UCSD-AML1 (cell line): ENCODE measurements at regions not wholly inside any gene's neighbourhood (a gene's known extent, or its start where the extent isn't known, plus 50 kb on each side); places are given as distances from the start of the nearest gene placed in this dataset.
"Not testable (repeated sequence)": the region's sequence is repeated elsewhere in the genome, so short reads cannot be mapped to it uniquely, and the experiment has no call there.

Source experiments
- DNase-seq: peaks from one replicate; lab custom pipeline; 2025; ENCODE audit not compliant: unreplicated experiment; lab: John Stamatoyannopoulos, UW

DNA sequence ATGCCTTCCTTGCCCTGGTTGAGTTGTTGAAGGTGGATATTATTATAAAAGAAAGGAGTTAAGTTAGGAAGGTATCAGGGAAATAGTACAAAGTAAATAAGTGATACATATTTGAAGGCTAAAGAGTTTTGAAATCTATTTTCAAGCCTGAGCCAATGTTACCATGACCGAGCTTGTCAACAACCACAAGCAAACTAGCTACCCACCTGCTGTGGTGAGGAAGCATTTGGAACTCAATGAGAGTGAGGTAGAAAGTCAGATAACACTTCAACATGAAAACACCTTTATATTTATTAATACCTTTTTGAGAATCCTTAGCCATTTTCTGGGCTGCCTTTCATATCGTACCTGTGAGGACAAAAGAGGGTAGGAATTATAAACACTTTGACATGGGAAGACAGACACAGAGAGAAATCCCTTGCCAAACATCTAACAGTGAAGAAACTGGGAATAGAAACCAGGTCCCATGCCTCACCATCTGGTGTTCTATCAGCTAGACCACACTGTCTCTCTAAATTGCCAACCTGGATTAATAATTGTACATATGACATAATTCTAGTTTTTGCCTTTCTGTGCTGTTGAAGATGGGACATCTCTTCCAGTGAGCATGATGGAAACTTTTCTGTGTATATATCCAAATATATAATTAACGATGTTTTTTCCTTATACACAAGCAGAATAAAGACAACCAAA, 606.4 kb upstream of the NR3C2 start:
- no peak for DNase-seq

DNA sequence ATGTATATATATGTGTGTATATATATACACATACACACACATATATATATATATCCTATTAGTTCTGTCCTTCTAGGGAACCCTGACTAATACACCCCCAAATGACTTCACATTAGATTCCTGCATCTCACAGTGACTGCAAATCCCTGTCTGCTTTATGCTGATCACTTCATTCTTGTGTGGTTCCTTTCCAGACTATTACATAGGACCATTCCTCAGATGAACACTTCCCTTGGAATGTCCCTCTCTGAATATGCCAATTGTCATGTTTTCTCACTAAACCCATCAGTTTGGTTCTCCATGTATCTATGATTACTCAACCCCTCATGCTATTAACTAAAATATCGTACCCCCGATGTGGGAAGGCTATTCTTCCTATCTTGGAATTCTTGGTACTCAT, 605.2 kb upstream of the NR3C2 start:
- no peak for DNase-seq

DNA sequence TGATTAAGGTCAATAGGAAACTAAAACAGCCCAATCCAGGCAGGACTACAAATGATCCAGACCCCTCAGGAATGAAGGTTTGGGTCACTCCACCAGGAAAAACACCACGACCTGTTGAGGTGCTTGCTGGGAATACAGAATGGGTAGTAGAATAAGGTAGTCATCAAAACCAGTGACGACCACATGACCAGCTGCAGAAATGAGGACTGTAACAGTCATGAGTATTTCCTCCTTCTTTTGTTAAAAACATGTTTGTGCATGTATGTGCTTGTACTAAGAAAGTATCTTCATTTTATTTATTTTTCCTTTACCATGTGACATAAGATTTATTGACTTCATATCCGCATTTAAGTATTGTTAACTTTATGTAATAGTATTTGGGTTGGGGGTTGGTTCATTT, 603.5 kb upstream of the NR3C2 start:
- DNase-seq, result no peak

DNA sequence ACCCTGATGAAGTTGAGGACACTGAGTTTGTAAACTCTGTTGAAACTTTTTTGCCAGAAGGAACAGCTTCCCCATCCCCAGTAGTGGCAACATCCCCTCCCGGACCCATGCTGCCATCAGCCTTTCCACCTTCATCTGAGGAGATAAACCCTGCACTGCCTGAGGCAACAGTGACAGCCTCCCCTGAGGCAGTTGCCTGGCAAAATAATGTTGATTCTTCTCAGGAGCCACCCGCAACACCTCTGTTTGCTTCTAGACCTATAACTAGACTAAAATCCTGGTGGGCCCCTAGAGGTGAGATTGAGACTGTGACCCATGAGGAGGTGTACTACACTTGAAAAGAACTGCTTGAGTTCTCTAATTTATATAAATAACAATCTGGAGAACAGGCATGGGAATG, 597.6 kb upstream of the NR3C2 start:
- not testable (repeated sequence) for DNase-seq

DNA sequence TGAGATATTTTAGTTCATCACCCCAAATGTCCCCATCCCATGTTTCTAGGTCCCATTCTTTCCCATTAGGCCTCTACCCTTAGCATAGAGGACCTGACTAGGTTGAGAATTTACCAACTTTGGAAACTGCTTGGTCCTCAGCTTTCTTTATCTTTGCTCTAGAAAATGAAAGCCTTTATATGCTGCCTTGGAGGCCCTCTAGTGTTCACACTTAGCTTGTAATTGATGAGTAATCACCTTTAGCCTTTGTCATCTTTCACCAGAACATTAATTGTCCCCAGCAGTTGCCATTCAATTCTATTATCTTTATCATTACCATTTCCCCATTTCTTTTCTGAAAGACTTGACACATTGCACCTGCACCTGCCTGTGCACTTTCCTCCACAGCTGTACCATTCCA, 589.2 kb upstream of the NR3C2 start:
- no peak for DNase-seq

DNA sequence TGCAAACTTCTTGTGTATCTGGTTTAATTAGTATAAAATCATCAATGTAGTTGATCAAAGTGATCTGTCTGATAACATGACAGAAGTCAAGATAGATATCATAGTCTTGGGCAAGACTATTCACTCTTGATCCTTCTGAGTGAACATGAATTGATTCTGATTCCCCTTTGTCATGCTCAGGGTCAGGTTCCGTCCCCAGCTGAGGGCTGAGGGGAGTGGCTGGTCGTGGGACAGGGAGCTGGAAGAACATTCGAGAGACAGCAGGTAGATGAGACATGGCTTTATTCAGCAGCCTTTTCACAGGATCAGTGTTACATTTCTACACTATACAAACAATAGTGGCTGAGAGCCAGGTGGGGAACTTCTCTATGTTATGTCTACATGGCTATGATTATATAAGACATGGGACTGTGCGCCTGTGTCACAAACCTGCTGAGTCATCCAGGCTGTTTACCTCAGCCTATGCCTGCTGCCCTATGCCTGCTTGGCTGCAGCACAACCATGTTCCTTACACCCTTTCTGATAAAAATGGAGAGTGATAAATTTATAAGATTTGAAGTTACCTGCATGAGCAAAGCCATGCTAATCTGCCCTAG, 586.9 kb upstream of the NR3C2 start:
- peak; percentile 11 for DNase-seq

DNA sequence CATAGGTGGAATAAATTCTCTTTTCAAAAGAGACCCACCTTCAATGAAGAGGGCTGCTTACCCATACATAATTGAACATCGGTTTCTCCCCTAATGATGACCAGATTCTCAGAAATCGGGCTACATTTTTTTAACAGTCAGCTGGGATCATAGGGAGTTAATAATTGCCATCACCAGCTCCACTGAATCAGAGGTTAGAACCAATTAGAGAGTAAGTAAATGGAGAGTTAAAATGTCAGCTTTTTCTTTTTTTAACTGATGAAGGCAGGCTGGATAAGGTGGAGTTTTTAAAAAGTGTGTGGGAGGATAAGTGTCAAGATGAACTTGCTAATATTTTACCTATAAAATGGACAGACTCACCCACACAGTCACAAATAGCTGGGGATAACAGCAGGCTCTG, 584.5 kb upstream of the NR3C2 start:
- no peak for DNase-seq

DNA sequence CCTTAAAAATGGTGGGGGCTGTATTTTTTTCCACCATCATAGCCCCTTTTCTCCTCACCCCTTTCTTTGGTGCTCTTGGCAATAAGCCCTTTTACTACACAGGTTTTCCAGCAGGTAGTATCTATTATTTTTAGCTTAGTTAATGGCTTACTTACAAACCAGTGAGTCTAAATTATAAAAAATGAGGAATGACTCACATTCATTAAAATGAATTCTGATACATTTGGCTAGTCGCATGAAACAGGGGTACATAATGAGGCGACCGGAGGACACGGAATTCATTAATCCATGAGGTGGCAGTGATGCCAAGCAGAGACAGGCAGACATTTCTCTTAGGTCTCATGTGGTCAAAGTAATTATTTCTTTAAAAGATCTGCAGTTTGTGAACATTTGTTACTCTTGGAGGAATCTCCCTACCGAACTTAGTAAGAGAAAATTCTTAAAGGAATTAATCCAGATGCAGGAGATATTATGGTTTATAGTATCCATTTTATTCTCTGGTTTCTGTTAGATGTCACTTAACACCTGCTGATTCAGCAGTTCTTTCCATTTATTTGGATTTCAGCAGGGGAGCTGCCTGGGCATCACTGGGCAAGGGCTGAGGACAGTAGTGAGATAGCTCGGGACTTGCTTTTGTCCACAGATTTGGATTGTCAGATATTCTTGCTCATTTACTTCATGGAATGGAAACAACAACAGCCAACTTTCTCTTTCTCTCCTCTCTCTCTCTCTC, 575.0 kb upstream of the NR3C2 start:
- DNase-seq, result no peak

DNA sequence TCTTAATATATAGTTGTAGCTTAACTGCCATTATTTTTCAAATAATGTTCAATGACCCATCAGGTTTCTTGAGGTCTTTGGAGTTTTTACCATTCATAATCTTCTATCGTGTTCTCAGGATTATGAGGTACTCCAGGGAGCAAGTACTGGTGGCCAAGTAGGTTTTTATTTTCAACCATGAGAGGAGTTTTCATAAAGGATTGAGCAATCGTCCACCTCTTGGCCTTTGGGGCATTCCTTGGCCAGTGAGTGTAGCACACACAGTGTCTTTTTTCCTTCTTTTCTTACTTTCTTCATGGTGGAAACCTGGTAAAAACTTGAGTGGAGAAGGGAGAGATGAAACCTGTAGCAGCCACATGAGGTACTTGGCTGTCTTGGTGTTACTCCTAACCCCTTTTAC, 567.0 kb upstream of the NR3C2 start:
- DNase-seq, result no peak

DNA sequence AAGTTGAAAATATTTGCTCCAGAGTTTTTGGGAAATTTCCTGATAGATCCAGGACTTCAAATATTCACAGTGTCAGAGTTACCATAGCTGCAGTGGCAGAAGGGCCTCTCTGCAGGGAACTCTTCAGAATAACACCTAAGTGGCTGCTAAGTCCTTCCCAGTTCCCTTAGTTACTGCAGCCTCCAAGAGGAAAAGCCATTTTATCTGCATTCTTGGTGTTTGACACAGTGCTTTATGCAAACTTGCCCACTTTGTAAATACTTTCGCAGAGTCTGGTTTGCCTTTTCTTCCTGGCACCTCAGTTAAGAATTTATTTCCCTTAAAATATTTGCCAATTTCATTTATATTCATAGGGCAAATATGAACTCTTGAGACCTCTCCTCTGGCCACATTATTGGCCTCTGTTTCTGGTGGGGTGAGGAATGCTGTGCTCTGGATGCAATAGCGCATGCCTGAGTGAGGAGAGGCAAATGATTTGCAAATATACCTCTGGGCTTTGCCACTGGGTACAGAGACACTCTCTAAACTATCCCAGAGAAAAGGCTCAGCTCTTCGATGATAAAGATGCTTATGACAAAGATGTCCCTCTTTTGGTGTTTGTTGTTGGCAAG, 566.3 kb upstream of the NR3C2 start:
- DNase-seq, result no peak

DNA sequence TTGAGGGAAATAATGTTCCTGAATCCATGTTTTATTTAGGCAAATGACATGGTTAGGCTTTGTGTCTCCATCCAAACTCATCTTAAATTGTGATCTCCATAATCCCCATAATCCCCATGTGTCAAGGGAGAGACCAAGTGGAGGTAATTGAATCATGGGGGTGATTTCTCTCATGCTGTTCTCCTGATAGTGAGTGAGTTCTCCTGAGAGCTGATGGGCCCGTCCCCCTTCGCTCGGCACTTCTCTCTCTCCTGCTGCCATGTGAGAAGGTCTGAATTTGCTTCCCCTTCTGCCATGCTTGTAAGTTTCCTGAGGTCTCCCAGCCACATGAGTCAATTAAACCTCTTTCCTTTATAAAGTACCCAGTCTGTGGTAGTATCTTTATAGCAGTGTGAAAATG, 563.0 kb upstream of the NR3C2 start:
- no peak for DNase-seq

DNA sequence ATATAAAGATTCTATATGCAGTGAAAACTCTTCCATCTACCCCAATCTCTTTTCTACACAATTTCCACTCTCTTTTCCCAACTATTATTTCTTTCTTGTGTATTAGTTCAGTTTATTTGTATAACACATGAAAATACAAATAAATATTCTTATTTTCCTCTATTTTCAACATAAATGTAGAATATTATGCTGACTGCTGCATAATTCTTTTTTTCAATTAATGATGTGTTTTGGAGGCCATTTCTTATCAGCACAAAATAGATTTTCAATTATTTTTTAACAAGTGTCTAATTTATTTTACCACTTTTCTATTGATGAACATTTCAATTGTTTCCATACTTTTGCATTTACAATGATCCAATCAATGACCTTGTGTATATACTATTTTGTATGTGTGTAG, 557.7 kb upstream of the NR3C2 start:
- DNase-seq, result no peak

DNA sequence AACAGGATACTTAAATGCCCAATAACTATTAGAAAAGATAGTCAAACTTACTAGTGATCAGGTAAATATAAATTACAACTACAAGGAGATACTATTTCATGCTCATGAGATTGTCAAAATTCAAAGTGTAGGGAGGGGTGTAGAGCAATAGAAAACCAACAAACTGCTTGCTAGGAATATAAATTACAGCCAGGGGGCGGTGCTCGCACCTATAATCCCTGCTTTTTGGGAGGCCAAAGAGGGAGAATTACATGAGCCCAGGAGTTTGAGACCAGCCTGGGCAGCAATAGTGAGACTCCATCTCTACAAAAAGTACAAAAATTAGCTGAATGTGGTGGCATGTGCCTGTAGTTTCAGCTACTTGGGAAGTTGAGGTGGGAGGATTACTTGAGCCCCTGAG, 556.5 kb upstream of the NR3C2 start:
- DNase-seq, result peak; percentile 13

DNA sequence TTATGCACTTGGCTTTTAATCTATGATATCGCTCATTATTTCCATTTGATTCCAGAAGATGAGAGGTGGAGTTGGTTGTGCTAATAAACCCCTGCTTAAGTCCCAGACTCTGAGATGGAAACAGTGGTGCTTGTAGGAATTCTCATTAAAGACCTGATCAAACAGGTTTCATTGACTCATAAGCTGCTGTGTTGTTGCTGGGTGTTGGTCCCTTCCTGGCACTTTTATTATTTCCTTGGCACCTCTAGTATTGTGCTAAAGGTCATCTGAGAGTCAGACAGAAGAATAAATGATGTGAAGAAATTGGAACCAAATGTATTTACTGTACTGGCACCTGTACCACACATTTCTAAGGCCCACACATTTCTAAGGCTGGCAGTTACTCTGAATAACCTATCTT, 544.7 kb upstream of the NR3C2 start:
- no peak for DNase-seq

DNA sequence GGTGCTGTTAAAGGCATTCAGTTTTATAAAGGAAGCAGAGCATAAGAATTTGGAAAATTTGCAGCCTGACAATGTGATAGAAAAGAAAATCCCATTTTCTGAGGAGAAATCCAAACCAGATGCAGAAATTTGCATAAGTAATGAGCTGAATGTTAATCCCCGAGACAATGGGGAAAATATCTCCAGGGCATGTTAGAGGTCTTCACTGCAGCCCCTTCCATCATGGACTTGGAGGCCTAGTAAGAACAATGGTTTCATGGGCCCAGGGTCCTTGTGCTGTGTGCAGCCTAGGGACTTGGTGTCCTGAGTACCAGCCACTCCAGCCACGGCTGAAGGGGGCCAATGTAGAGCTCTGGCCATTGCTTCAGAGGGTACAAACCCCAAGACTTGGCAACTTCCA, 542.7 kb upstream of the NR3C2 start:
- DNase-seq, result no peak

DNA sequence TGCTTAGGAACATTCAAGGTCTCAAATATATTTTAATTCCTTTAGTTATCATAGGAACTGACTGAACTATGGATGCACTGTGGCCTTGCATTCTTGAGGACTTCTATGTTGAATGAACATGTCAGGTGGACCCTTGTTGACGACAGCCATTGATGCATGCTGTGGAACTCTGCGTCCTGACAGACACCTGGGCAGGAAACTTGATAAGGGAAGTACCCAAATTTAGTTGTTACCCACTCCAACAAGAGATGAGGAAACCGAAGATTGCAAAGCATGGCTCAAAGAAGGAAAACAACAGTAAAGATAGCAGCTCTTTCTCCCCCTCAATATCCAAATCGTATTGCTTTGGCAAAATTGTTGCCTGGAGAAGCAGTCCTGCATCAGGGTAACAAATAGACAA, 540.0 kb upstream of the NR3C2 start:
- no peak for DNase-seq

DNA sequence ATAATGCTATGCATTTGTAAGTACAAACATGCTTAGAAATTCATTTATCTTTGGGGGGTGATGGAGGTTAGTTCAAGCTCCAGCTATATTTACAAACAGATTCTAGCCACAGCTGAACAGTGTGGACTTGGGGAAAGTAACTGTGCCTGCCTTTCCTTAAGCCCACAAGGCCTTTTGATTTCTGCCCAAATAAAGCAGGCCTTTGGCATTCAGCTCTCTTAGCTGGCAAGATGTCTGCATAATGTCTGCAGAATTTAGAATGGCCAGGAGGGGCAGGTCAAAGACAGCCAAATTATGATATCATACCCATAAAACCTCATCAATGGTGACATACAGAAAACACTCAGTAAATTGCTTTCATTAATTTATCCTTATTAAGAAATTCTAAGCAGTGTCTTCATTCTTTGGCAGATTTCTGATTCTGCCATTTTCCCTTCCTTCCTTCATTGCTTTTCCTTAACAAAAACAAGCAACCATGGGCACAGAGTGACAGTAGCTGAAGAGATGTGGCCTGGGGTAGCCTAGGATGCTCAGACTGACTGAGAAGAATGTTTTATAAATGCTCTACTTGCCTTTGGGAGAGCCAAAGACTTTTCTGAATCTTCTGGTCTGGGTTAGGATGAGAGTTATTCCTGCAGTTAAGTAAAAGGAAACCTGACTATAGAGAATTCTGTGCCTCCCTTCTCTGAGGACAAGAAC, 538.7 kb upstream of the NR3C2 start:
- no peak for DNase-seq

DNA sequence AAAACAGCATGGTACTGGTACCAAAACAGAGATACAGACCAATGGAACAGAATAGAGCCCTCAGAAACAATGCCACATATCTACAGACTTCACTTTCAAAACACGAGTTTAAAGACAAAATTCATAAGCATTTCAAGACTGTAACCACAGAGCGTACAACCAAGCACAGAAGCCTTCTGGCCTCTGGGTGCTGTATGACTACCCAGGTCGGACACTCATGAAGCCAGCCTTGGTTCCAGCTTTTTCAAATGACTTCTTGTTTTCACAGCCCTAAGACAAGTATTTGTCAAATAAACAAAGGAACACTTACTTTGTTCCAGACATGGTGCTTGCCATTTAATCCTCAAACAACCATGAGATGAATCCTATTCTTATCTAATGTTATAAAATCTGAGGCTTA, 536.1 kb upstream of the NR3C2 start:
- no peak for DNase-seq

DNA sequence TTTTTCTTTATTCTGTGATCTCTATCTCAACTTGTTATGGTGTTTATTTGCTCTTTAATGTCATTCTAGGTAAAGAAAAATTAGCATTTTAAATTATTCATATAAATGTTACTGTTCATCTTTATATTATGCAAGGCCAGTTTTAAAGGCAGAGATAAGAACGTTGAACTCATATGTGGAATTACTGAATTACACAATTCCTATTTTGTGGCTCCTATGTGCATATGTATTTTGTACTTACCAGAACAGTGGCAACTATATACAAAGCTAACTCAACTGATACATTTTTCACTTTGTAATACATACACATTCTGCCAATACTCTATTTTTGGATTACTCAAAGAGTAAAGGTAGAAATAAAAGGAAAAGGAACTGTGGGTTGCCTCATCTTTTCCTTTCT, 533.2 kb upstream of the NR3C2 start:
- no peak for DNase-seq

DNA sequence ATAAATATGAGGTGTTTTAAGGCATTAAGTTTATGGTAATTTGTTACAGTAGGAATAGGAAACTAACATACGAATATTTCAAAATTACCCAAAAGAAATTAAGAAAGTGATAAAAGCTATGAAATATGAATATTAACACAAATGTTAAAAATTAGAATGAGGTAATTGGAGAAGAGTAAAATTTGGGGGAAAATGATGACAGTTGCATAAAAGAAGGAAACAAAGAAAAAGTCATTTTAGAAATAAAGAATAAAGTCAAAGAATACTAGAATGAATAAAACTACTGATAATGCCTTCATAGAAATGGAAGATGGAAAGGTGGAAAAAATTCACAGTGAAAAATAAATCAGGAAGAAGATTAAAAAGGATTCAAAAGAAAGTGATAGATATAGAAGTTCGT, 522.9 kb upstream of the NR3C2 start:
- no peak for DNase-seq

DNA sequence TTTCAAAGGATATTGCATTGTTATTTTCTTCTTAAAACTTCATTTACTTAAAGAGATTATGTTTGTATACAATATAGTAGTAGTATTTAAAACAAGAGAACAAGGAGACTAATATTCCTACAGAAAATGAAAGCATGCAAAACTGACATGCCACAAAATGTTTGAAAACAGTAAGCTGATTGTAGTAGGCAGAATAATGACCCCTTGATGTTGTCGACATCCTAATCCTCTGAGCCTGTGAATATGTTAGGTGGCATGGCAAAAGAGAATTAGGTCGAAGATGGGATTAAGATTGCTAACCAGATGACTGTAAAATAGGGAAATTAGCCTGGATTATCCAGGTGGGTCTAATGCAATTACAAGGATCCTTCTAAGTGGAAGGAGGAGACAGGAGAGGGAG, 522.2 kb upstream of the NR3C2 start:
- DNase-seq, result no peak
